NOMO-1 treated with DMSO at 0.1 percent for 48 hours (cell line): ENCODE measurements at regions not wholly inside any gene's neighbourhood (a gene's known extent, or its start where the extent isn't known, plus 50 kb on each side); places are given as distances from the start of the nearest gene placed in this dataset.
A peak's percentile ranks its signal among the peaks of the same experiment; 100 is the strongest.

Experiments used
- DNase-seq: peaks from one replicate; lab custom pipeline; 2025; ENCODE audit not compliant: unreplicated experiment; lab: John Stamatoyannopoulos, UW

GRCh38 chr5:82765765-82766164, 311.4 kb downstream of the TMEM167A start:
- no peak for DNase-seq

DNA sequence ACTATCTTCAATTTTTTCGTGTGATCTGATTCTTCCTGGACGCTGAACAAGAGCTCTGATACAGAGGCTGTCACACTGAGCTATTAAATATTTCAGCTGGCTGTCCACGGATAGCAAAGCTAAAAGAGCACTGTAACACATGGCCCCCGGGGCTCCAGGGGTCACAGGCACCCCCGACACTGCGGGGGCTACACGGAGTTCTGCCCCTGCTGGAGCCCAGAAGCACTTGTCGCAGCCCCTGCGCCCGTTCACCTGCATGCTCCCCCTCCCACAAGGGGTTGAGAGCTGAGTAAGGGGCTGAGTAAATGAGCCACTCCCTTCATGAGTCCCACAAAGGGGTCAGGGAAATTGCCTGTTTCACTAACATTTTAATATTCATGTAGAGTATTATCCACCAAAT, 316.3 kb downstream of the TMEM167A start:
- DNase-seq, result no peak

- no peak for DNase-seq
Measured at GRCh38 chr5:82758881-82759280, 318.3 kb downstream of the TMEM167A start.

- peak; percentile 8 for DNase-seq
Measured at GRCh38 chr5:82754759-82755158, 322.4 kb downstream of the TMEM167A start.

DNA sequence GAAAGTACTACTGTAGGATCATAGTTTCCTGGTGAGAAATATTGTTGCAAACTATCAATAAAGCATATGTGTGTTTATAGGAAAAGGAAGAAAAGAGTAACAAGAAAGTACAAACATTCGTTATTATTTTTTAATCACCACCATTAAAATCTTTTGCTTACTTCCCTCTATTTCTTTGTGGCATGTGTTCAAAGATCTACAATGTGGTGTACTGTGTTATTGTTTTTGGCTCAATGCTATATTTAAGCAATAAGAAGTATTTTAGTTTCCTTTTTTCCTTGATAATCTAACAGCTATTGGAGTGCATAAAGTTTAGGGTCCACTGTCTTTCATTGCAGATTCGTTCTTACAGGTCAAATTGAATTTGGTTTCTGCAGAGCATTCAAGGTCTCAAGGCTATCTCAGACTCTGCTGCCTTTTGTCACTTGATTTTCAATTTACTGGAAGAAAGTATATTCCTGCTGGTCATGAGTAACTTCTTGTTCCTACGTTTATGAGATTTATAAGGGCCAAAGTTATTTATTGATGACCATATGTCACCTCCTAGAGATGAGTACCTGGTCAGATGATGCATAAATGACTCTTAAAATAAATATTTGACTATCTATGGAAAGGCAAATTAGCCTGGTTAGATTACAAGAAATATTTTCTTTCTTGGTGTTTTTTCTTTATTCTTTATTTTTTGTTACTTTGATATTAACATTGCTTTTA, 323.0 kb downstream of the TMEM167A start:
- DNase-seq, result no peak

DNA sequence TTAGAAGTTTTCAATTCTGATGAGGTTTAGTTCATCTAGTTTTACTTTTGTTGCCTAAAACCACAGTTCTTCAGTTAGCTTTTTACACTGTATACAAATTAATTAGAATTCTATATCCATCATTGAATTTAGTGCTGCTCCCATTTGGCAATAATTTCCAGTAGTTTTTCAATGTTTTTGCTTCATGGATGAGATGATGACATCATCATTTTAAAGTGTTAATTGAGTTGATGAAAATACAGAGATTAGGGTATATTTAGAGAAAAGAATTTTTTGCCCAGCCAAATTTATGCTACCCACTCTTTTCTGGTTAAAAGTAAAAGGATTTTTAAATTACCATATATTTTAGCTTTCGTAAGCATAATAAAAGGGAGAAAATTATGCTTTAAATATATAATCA, 323.8 kb downstream of the TMEM167A start:
- DNase-seq, result no peak

- no peak for DNase-seq
Measured at GRCh38 chr5:82749461-82749820, 327.8 kb downstream of the TMEM167A start.

DNA sequence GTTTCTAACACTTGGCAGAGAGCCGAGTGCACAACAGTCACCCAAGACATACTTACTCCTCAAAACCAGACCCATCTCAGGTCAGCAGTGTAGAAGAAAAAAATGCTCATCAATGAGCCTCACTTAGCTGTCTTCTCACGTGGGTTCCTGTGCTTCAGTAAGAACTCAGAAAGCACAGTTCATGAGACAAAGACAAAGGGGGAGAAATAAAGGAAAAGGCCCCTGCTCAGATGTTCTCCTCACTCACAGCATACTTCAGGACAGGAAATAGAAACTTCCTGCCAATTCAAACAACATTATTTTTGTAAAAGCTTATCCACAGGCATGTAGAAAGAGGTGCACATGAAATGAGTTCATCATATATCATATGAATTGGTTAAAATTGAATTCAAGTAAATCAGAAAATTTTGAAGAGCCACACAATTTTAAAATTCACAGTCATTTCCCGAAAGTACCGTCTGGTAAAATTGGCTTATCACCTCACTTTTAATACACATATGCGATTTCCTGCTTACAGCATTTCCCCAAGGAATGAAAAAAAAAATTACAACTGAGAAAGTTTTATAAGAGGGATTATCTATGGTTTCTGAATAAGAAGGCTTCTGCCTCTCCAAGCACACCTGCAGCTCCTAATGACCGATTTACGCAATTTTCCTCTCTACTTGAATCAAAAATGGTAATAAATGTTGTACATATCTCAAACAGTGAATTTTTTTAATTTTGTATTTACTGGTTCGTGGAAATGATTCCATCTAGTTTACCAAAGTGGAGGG, 328.3 kb downstream of the TMEM167A start:
- DNase-seq, result no peak

DNA sequence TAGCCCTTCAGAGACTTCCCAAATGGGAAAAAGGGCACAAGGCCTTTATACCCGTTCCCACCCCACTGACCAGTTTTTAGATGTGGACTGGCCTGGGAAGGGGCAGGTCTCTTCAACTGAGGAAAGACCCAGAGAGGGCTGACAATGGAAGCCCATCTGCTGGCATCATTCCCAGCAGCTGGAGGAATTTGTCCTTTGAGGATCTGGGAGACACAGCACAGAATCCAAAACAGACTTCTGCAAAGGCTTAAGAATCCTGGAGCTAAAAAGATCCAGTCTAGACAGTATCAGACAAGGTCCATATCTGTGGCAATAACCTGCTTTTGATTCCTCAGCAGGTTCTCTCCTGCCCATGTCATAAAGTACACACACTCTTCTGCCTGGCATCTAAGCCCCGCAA, 329.2 kb downstream of the TMEM167A start:
- no peak for DNase-seq

GRCh38 chr5:82745016-82745415, 332.2 kb downstream of the TMEM167A start:
- DNase-seq, result no peak

DNA sequence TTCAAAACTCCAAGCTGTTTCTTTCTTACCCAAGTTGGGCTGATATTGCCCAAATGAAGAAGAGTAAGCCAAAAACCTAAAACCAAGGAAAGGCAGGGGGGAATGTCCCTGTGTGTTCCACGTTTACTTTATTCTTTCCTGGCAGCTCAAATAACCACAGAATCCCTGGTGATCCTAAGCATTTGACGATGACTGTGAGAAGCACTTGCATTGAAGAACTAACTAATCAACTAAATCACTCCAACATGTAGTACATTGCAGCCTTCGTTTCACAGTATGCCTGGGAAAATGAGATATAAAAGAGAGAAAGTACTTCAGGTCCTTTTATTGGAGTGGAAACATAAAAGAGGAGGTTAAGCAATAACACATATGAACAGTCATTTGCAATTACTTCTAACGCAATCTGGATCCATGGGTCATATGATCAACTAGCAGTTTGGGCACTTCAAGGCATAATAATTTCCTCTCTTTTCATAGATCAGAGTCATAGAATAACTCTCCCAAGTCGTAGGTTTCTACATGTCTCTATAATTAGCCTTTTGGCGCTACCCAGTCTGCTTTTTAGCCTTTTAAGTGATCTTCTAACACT, 338.4 kb downstream of the TMEM167A start:
- DNase-seq, result peak; percentile 80

DNA sequence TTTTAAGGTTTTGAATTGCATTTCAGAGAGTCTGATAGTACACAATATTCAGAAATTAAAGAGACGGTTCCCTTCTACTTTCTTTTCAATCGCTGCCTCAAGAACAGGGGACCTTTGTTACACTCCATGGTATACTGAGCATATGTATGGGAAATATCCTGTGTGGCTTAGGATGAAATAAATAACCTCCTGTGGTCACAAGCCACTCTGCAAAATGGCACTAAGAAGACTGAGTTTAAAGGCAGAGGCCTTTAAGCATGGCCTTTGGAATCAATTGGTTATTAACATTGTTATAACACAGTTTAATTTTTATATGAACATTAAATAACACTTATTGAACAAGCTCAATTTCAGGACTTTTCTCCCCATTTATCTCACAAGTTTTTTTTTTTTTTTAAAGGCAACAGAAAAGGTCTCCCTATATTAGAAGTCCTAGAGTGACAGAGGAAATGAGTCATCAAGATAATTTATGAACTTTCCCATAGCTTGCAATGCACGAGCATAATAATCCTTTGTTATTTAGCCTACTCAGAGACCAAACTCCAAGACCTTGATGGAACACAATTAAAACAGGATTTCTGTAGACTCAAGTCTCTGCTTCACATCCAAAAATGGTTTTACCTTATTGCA, 341.9 kb downstream of the TMEM167A start:
- DNase-seq, result peak; percentile 62

- DNase-seq, result peak; percentile 53
Measured at GRCh38 chr5:82734347-82734746, 342.8 kb downstream of the TMEM167A start.

DNA sequence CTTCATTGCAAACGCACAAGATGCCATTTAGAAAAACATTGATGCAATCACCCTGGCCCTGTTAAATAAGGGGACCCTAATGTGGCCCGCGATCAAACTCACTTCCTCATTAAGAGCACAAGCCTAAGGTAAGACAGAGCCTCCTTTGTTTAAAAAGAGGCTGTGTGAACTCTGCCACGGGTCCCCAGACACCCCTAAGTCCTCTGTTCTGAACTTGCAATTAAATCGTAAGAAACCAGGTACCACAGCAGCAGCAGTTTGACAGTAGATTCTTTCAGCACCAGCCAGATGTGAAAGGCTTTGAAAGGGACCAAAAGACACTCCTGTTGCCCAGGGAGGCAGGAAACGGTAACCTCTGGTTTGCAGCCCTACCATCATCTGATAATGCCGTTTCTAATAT, 346.3 kb downstream of the TMEM167A start:
- no peak for DNase-seq

DNA sequence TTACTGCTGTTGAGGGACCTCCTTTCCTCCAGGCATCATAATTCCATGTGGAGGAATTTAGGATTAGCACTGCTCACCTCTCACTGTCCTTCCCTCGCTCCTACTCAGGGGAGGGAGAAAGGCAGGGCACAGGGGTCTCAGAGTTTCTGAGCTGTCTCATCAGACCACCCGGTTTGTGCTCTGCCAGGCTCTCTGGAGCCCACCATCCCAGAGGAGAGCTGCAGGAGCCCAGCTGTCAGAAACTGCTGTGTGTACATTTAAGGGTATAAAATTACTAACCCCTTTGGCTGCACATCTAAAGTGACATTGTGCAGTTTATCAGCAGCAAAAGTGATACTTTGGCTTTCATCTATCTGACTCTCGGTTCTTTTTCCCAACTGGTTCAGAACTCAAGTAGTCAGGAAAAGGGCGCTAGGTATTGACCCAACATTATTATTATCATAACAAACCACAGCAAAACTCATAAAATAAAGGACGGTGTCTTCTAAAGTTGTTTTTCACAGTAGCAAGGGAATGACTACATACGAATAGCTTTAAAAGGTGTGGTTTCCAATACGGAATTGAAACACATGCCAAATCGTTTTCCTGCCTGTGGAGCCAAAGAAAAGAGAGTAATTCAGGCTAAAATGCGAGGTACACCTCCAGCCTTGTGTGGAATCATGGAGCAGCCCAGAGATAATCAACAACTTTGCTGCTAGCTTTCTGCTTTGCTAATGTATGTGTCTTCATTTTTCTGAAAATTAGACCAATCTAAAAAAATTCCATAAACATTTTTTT, 348.1 kb downstream of the TMEM167A start:
- no peak for DNase-seq

DNA sequence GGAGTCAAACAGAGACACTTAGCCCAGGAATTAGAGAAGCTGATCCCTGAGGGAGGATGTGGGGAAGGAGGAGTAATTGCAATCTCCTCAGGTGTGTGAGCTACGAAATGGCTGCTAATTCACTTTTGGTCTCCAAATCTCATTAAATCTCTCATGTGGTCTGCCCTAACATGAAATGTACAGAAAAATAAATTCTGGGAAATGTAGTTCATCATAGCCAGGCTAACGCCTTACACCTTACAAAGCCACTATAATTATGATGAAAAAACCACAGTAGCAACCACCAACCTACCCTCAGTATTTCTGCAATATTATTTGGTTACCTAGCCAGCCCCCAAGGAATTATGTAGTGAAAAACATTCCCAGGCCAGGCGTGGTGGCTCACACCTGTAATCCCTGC, 354.0 kb downstream of the TMEM167A start:
- no peak for DNase-seq

DNA sequence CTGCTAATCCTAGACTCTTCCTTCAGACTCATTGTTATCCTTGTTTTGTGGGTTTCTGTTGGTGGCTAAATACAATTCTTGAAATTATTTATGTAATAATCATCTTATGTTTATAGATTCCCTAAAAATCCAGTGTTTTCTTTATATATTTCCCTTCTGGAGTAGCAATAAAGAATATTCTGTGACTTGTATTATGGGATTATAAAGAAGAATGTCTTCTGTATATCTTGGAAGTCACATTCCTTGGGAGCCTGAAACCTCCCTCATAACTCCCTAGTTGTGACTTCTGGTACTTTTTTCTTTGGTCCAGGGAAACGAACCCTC, 356.1 kb downstream of the TMEM167A start:
- no peak for DNase-seq

GRCh38 chr5:82720213-82721086, 356.7 kb downstream of the TMEM167A start:
- DNase-seq, result no peak

DNA sequence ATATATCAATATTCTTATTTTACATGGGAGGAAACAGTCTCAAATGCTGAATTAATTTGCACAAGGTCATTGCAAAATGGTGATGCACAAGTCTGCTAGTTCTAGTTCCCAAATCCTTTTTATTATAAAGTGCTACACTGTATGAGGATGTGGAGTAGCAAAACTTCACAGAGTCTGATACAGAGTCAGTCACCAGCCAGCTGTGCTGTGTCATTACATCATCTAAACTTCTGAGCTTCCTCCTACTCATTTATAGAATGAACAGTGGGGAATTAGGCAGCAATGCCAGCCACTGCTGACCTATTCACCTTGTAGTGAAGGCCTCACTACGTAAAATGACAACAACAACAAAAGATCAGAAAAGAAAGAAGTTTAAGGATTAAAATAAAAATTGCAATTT, 357.8 kb downstream of the TMEM167A start:
- peak; percentile 67 for DNase-seq

DNA sequence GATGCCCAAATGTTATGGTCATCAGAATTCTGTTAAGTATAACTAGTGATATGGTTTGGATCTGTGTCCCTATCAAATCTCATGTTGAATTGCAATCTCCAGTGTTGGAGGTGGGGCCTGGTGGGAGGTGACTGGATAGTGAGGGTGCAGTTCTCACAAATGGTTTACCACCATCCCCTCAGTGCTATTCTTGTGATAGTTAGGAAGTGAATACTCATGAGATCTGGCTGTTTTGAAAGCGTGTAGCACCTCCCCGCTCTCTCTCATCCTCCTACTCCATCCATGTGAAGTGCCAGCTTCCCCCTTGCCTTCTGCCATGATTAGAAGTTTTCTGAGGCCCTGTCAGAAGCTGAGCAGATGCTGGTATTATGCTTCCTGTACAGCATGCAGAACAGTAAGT, 359.5 kb downstream of the TMEM167A start:
- no peak for DNase-seq
